ENCODE measurements at regions not wholly inside any gene's neighbourhood (a gene's known extent, or its start where the extent isn't known, plus 50 kb on each side); places are given as distances from the start of the nearest gene placed in this dataset.

- TF ChIP-seq, protein P1, sequence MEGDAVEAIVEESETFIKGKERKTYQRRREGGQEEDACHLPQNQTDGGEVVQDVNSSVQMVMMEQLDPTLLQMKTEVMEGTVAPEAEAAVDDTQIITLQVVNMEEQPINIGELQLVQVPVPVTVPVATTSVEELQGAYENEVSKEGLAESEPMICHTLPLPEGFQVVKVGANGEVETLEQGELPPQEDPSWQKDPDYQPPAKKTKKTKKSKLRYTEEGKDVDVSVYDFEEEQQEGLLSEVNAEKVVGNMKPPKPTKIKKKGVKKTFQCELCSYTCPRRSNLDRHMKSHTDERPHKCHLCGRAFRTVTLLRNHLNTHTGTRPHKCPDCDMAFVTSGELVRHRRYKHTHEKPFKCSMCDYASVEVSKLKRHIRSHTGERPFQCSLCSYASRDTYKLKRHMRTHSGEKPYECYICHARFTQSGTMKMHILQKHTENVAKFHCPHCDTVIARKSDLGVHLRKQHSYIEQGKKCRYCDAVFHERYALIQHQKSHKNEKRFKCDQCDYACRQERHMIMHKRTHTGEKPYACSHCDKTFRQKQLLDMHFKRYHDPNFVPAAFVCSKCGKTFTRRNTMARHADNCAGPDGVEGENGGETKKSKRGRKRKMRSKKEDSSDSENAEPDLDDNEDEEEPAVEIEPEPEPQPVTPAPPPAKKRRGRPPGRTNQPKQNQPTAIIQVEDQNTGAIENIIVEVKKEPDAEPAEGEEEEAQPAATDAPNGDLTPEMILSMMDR (IDR thresholded peaks at IDR 0.05; ENCODE audit: low read length) = no peak
- TF ChIP-seq EZH2 (optimal IDR thresholded peaks at IDR 0.05; ENCODE audit: low read depth, low read length) (no peak), EZH2phosphoT487 (IDR thresholded peaks at IDR 0.05; ENCODE audit: low read length) (no peak)
These were observed 103.2 kb upstream of the IQSEC1 start for GRCh38 chr3:13176445-13176844.
